K562 (cell line): ENCODE measurements at regions not wholly inside any gene's neighbourhood (a gene's known extent, or its start where the extent isn't known, plus 50 kb on each side); places are given as distances from the start of the nearest gene placed in this dataset.

ENCODE experiments used
- CBX2 ChIP-seq: fragments of 200-600 bp; sonication (generic); IDR thresholded peaks from one replicate; pipeline ENCODE4 v1.6.1; 2012; ENCODE audit warnings: mild to moderate bottlenecking, low read length, inconsistent platforms; ENCODE audit not compliant: insufficient read depth, poor library complexity, severe bottlenecking
- CTCF ChIP-seq, 3 experiments: IDR thresholded peaks in 2 of 3; conservative IDR thresholded peaks in 1 of 3; 2 replicates each; pipeline ENCODE4 v1.5.1; 2011 to 2012; ENCODE audit warnings: low read length in 3 of 3, mild to moderate bottlenecking in 3 of 3, control low read depth in 2 of 3, improper control_type of control experiment in 1 of 3, inconsistent platforms in 1 of 3, low read depth in 1 of 3, mixed read lengths in 1 of 3, moderate library complexity in 1 of 3; ENCODE audit not compliant: insufficient read depth in 2 of 3
- KDM4B ChIP-seq, 2 experiments: fragments of 450-650 bp in 1 of 2; sonication (generic) in 1 of 2; IDR thresholded peaks; 2 replicates each; pipeline ENCODE4 v1.6.1; 2016 to 2017; ENCODE audit warnings: borderline replicate concordance in 2 of 2, antibody characterized with exemption in 1 of 2, low read depth in 1 of 2, mild to moderate bottlenecking in 1 of 2
- NBN ChIP-seq: fragments of 450-650 bp; IDR thresholded peaks from 2 replicates; pipeline ENCODE4 v1.6.1; 2016; ENCODE audit warnings: low read depth, mild to moderate bottlenecking
- POLR3A ChIP-seq: IDR thresholded peaks from 2 replicates; pipeline ENCODE4 v1.6.1; 2011; ENCODE audit warnings: borderline replicate concordance, mild to moderate bottlenecking, moderate library complexity; ENCODE audit not compliant: insufficient read length, insufficient read depth; ENCODE audit errors: extremely low read depth
- TARDBP ChIP-seq: fragments of 450-650 bp; IDR thresholded peaks from 2 replicates; pipeline ENCODE4 v1.6.1; 2016
- ZBTB33 ChIP-seq: sonication (generic); formaldehyde crosslinking; IDR thresholded peaks from 2 replicates; pipeline ENCODE4 v1.8.1; 2023; ENCODE audit warnings: mild to moderate bottlenecking, missing genetic modification reagents

- TF ChIP-seq CTCF (IDR thresholded peaks at IDR 0.05 in 2 of 3, conservative IDR thresholded peaks at IDR 0.05 in 1 of 3; ENCODE audit: insufficient read depth in 2 of 3, low read depth in 1 of 3, low read length in 3 of 3) (no peak), KDM4B (IDR thresholded peaks at IDR 0.05; ENCODE audit: borderline replicate concordance in 2 of 2, low read depth in 1 of 2) (no peak), ZBTB33 (CRISPR knock-in tag) (no peak), CBX2 (no peak), POLR3A (no peak), TARDBP (no peak), NBN (no peak)
Measured at GRCh38 chr4:189445613-189446012, 495.1 kb upstream of the FRG1 start.
